GM21526 (cell line): ENCODE measurements at regions not wholly inside any gene's neighbourhood (a gene's known extent, or its start where the extent isn't known, plus 50 kb on each side); places are given as distances from the start of the nearest gene placed in this dataset.

Experiments used
- ATAC-seq: cut with Tn5 transposase; IDR thresholded peaks from one replicate; pipeline ENCODE4 v1.9.1; 2021; ENCODE audit warnings: moderate library complexity; ENCODE audit not compliant: unreplicated experiment, low FRiP score

DNA sequence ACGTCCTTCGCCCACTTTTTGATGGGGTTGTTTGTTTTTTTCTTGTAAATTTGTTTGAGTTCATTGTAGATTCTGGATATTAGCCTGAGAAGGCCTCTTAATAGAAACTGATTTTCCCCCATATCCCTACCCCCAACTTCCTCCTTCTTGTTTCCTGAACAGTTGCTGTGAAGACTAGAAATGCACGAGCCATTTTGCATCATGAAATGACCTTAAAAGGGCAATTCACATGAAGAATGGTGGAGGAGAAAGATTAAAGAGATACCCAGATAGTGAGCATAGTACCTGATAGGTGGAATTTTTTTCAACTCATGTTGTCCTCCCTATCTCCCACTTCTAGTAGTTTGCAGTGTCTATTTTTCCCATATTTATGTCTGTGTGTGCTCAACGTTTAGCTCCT lies 55.2 kb upstream of the KCNH8 start:
- no peak for ATAC-seq

- ATAC-seq, result no peak
These were observed 70.9 kb upstream of the KCNH8 start for GRCh38 chr3:19077388-19077787.

DNA sequence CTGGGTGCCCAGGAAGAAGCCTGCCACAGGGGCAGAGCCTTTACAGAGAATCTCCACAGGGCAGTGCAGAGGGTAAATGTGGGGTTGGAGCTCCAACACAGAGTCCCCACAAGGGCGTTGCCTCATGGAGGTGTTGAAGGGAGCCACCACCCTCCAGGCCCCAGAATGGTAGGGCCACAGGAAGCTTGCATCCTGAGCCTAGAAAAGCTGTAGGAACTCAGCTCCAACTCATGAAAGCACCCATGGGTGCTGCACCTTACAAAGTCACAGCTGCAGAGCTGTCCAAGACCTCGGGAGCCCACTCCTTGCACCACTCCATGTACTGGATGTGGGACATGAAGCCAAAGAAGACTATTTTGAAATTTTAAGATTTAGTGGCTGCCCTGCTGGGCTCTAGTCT lies 73.3 kb upstream of the KCNH8 start:
- ATAC-seq, result no peak

- no peak for ATAC-seq
These were observed 73.9 kb upstream of the KCNH8 start for GRCh38 chr3:19074257-19074900.

DNA sequence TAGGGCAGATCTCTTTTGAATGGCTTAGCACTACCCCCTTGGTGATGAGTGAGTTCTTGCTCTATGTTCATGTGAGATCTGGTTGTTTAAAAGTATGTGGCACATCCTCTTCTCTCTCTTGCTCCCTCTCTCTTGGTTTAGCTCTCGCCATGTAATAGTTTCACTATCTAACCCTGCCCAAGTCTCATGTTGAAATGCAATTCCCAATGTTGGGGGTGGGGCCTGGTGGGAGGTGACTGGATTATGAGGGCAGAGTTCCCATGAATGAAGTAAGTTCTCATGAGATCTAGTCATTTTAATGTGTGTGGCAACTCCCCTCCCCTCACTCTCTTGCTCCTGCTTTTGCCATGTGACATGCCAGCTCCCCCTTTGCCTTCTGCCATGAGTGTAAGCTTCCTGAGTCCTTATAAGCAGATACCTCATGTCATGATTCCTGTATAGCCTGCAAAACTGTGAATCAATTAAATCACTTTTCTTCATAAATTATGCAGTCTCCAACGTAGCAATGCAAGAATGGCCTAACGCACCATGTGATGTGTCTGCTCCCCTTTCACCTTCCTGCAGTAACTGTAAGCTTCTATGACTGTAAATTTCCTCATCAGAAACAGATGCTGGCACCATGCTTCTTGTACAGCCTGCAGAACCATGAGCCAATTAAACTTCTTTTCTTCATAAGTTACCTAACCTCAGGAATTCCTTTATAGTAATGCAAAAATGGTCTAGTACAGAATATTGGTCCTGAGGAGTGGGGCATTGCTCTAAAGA lies 74.8 kb upstream of the KCNH8 start:
- no peak for ATAC-seq

GRCh38 chr3:19070325-19070724 lies 78.0 kb upstream of the KCNH8 start:
- no peak for ATAC-seq

- no peak for ATAC-seq
These were observed 83.3 kb upstream of the KCNH8 start for GRCh38 chr3:19065027-19065426.

GRCh38 chr3:19063936-19064335 lies 84.4 kb upstream of the KCNH8 start:
- no peak for ATAC-seq

GRCh38 chr3:19060404-19060803 lies 87.9 kb upstream of the KCNH8 start:
- no peak for ATAC-seq

GRCh38 chr3:19052874-19053273 lies 95.4 kb upstream of the KCNH8 start:
- ATAC-seq, result no peak

DNA sequence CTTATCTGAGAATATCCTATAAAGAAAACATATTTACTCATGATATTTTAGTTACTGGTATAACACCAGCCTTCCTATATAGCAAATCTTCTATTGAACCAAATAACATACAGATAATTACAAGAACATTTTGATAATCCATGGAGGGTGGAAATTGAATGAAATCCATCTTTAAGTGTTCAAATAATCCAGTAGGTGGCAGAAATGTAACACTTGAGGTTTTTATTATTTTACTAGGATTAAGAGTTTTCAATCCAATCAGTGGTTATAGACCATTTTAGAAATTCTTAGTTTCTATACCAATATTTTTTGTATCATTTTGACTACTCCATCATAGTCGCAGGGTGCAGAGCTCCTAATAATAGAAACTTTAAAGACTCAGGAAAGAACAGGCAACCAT lies 101.9 kb upstream of the KCNH8 start:
- no peak for ATAC-seq

DNA sequence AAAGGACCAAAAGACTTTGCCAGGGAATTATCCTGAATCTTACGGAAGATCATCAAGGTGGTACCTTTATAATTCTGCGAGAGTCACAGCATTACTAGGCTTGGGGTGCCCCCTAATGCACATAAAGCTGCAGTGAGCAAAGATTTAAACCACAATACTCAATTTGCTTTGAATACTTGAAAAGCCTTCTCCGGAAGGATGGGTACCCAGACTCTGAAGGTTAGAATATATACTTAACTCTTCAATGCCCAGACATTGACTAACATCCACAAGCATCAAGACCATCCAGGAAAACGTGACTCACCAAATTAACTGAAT lies 117.8 kb upstream of the KCNH8 start:
- ATAC-seq, result no peak

GRCh38 chr3:19029837-19030521 lies 118.3 kb upstream of the KCNH8 start:
- no peak for ATAC-seq

GRCh38 chr3:19025441-19025840 lies 122.9 kb upstream of the KCNH8 start:
- no peak for ATAC-seq

DNA sequence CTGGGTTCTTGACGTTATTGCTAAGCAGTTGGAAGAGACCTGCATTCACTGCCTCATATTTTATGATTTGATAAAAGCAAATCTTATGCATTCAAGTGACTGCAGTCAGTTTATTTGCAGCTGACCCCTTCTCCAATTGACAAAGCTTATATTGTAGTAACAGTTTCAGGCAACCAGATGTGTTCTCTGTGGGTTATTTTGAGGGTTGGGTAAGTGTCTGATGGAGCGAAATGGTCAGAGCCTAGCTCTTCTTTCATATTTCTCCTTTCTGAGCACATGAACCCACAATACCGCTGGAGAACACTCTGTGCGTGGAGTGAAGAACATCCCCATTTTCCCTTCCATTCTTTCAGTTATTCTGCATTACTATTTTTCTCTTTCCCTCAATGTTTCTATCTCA lies 125.8 kb upstream of the KCNH8 start:
- no peak for ATAC-seq

- ATAC-seq, result no peak
These were observed 131.5 kb upstream of the KCNH8 start for GRCh38 chr3:19016851-19017250.

GRCh38 chr3:19013879-19014278 lies 134.4 kb upstream of the KCNH8 start:
- ATAC-seq, result no peak

DNA sequence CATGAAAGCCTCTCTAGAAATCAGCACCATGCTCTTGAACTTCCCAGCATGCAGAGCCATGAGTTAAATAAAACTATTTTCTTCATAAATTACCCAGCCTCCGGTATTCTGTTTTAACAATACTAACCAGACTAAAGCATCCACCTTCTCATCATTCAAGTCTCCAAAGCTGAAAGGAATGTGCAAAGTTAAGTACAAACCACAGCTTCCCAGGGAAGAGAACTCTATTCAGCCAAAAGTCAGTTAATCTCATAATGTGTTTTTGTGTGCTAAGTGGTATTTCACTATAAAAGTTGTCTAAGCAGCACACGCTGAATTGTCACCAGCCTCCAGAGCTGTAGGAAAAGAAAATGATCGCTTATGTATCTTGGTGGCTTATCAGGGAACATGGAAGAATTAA lies 135.5 kb upstream of the KCNH8 start:
- ATAC-seq, result no peak

GRCh38 chr3:19002606-19003005 lies 145.7 kb upstream of the KCNH8 start:
- ATAC-seq, result no peak

- ATAC-seq, result no peak
These were observed 150.2 kb upstream of the KCNH8 start for GRCh38 chr3:18998069-18998468.

- no peak for ATAC-seq
These were observed 155.6 kb upstream of the KCNH8 start for GRCh38 chr3:18992709-18993108.

- ATAC-seq, result no peak
These were observed 159.0 kb upstream of the KCNH8 start for GRCh38 chr3:18989237-18989795.
